Stimulated activated naive CD8-positive, alpha-beta T cell treated with anti-CD3 and anti-CD28 coated beads, Interleukin-15, amount 100 ng/mL, for 72 hours (primary cell): ENCODE measurements at regions not wholly inside any gene's neighbourhood (a gene's known extent, or its start where the extent isn't known, plus 50 kb on each side); places are given as distances from the start of the nearest gene placed in this dataset.

Experiments used
- ATAC-seq: fragments of 150-1000 bp; cut with Tn5 transposase; 2 replicates; pipeline ENCODE4 v1.10.0; 2021; ENCODE audit warnings: mild to moderate bottlenecking, moderate library complexity
- DNase-seq, 2 donors: peaks; one replicate each; pipeline ENCODE4 v3.0.0; 2021 to 2022
- H3K27ac Mint-ChIP-seq, 2 donors: one replicate each; pipeline ENCODE4 v1.8.0; 2022; ENCODE audit warnings: mild to moderate bottlenecking in 2 of 2, mixed read lengths in 2 of 2, moderate library complexity in 2 of 2
- H3K27me3 Mint-ChIP-seq: one replicate; pipeline ENCODE4 v1.8.0; 2022; ENCODE audit warnings: mixed read lengths
- H3K4me1 Mint-ChIP-seq: one replicate; pipeline ENCODE4 v1.8.0; 2022; ENCODE audit warnings: mild to moderate bottlenecking, mixed read lengths
- H3K4me3 Mint-ChIP-seq, 2 donors: one replicate each; pipeline ENCODE4 v1.8.0; 2022; ENCODE audit warnings: mild to moderate bottlenecking in 2 of 2, mixed read lengths in 2 of 2, moderate library complexity in 1 of 2
- H3K9me3 Mint-ChIP-seq, 2 donors: one replicate each; pipeline ENCODE4 v1.8.0; 2022; ENCODE audit warnings: mixed read lengths in 2 of 2

- Mint-ChIP-seq H3K27ac (no peak overlapping the region), H3K4me1 (no peaks in the 10 kb centered on the region), H3K4me3 (no peak overlapping the region), H3K9me3 (peaks cover 0 to 31% of the 10 kb centered on the region in 2 donors), H3K27me3 (peaks cover 6% of the 10 kb centered on the region)
- ATAC-seq (no peak), DNase-seq (no peak)
These were observed 396.5 kb downstream of the OCA2 start for GRCh38 chr15:27702581-27702980.

DNA sequence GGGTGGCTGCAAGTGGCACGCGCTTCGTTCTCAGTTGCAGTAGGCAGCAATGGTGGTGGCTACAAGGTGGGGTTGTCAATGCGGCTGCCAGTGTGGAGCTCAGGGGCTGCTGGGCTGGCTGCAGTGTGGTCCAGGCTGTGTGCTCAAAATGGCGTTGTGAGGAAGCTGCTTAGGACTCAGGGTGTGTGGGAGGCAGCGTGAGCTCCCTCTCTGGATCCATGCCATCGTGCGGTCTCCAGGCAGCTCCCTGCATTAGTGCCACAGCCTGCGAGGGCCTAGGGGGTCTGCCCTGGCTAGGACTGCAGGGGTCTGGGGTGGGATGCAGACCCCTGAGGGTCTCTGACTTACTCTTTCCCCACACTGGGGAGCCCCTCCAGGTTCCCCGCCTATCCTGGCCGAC lies 397.2 kb downstream of the OCA2 start:
- no peaks in the 10 kb centered on the region for H3K4me1 Mint-ChIP-seq
- no peak overlapping the region for H3K27ac Mint-ChIP-seq
- H3K27me3 Mint-ChIP-seq, result peaks cover 6% of the 10 kb centered on the region
- ATAC-seq (no peak), DNase-seq (no peak)
- H3K4me3 Mint-ChIP-seq, result no peak overlapping the region
- peaks cover 0 to 29% of the 10 kb centered on the region in 2 donors for H3K9me3 Mint-ChIP-seq

DNA sequence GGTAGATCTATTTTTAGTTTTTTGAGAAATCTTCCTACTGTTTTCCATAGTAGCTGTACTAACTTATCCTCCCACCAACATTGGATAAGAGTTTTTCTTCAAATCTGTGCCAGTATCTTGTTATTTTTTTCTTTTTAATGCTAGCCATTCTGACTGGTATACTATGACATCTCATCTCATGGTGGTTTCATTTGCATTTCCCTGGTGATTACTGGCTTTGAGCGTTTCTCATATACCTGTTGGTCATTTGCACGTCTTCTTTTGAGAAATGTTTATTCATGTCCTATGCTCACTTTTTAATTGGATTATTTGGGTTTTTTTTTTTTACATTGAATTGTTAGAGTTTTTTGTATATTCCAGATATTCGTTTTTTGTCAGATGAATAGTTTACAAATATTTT lies 398.1 kb downstream of the OCA2 start:
- H3K4me3 Mint-ChIP-seq, result no peak overlapping the region
- DNase-seq (no peak), ATAC-seq (no peak)
- no peak overlapping the region for H3K27ac Mint-ChIP-seq
- peaks cover 6% of the 10 kb centered on the region for H3K27me3 Mint-ChIP-seq
- H3K9me3 Mint-ChIP-seq, result peaks cover 0 to 29% of the 10 kb centered on the region in 2 donors
- H3K4me1 Mint-ChIP-seq, result no peaks in the 10 kb centered on the region

- Mint-ChIP-seq H3K4me3 (no peak overlapping the region), H3K27me3 (peaks cover 6% of the 10 kb centered on the region), H3K27ac (no peak overlapping the region), H3K4me1 (no peaks in the 10 kb centered on the region), H3K9me3 (peaks cover 0 to 29% of the 10 kb centered on the region in 2 donors)
- no peak for ATAC-seq
- DNase-seq, result no peak
These were observed 399.4 kb downstream of the OCA2 start for GRCh38 chr15:27699699-27700098.

- H3K27me3 Mint-ChIP-seq, result no peaks in the 10 kb centered on the region
- DNase-seq (no peak), ATAC-seq (no peak)
- H3K9me3 Mint-ChIP-seq, result peaks cover 0 to 10% of the 10 kb centered on the region in 2 donors
- no peak overlapping the region for H3K27ac Mint-ChIP-seq
- no peaks in the 10 kb centered on the region for H3K4me1 Mint-ChIP-seq
- H3K4me3 Mint-ChIP-seq, result no peak overlapping the region
These were observed 402.6 kb downstream of the OCA2 start for GRCh38 chr15:27696530-27696929.

GRCh38 chr15:27695726-27696125 lies 403.4 kb downstream of the OCA2 start:
- Mint-ChIP-seq H3K27me3 (no peaks in the 10 kb centered on the region), H3K4me1 (no peaks in the 10 kb centered on the region), H3K4me3 (no peak overlapping the region), H3K9me3 (peaks cover 0 to 7% of the 10 kb centered on the region in 2 donors), H3K27ac (no peak overlapping the region)
- DNase-seq (no peak), ATAC-seq (no peak)

- H3K9me3 Mint-ChIP-seq, result peaks cover 0 to 7% of the 10 kb centered on the region in 2 donors
- H3K4me3 Mint-ChIP-seq, result no peak overlapping the region
- DNase-seq (no peak), ATAC-seq (no peak)
- H3K27ac Mint-ChIP-seq, result no peak overlapping the region
- no peaks in the 10 kb centered on the region for H3K4me1 Mint-ChIP-seq
- H3K27me3 Mint-ChIP-seq, result no peaks in the 10 kb centered on the region
These were observed 404.5 kb downstream of the OCA2 start for GRCh38 chr15:27694506-27695087.

DNA sequence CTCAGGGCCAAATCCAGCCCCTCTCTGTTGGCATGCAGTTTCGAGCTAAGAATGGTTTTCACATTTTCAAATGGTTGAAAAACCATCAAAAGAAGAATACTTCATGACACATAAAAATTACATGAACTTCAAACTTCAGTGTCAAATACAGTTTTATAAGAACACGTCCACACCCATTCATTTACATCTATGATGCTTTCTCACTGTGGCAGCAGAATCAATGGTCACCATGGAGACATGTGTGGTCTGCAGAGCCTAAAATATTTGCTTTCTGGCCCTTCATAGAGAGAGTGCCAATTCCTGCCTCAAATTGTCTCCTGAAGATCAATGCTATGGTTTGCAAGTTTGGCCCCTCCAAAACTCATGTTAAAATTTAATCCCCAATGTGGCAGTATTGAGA lies 405.8 kb downstream of the OCA2 start:
- no peak overlapping the region for H3K27ac Mint-ChIP-seq
- no peak for ATAC-seq
- no peak for DNase-seq
- no peak overlapping the region for H3K4me3 Mint-ChIP-seq
- peaks cover 0 to 7% of the 10 kb centered on the region in 2 donors for H3K9me3 Mint-ChIP-seq
- H3K27me3 Mint-ChIP-seq, result no peaks in the 10 kb centered on the region
- H3K4me1 Mint-ChIP-seq, result no peaks in the 10 kb centered on the region

- H3K4me1 Mint-ChIP-seq, result no peaks in the 10 kb centered on the region
- ATAC-seq, result no peak
- DNase-seq, result no peak
- H3K27ac Mint-ChIP-seq, result no peak overlapping the region
- no peaks in the 10 kb centered on the region for H3K27me3 Mint-ChIP-seq
- no peak overlapping the region for H3K4me3 Mint-ChIP-seq
- H3K9me3 Mint-ChIP-seq, result peaks cover 0 to 7% of the 10 kb centered on the region in 2 donors
These were observed 406.7 kb downstream of the OCA2 start for GRCh38 chr15:27692438-27692837.

DNA sequence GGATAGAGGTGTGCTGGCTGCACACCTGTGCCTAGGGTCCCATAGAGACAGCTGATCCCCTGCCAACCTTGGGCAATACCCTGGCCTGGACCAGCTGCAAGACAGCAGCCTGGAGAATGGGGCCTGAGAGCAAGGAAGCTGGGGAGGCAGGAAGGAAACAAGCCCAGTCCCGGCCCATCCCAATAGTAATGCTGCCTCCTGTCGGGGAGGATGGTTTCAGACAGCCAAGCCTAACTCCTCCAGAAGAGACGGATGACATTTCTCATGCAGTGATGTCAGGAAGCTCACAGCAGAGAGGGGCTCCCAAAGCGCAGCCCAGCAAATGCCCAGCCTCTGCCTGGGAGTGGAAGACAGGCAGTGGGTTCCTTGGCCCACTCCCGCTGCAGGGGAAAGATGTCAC lies 408.8 kb downstream of the OCA2 start:
- no peak overlapping the region for H3K4me3 Mint-ChIP-seq
- H3K27ac Mint-ChIP-seq, result no peak overlapping the region
- H3K4me1 Mint-ChIP-seq, result no peaks in the 10 kb centered on the region
- H3K27me3 Mint-ChIP-seq, result no peaks in the 10 kb centered on the region
- DNase-seq, result no peak
- no peak for ATAC-seq
- peaks cover 0 to 7% of the 10 kb centered on the region in 2 donors for H3K9me3 Mint-ChIP-seq

- peaks cover 0 to 2% of the 10 kb centered on the region in 2 donors for H3K9me3 Mint-ChIP-seq
- DNase-seq, result no peak
- no peak overlapping the region for H3K27ac Mint-ChIP-seq
- peaks cover 3% of the 10 kb centered on the region for H3K27me3 Mint-ChIP-seq
- no peak for ATAC-seq
- no peaks in the 10 kb centered on the region for H3K4me1 Mint-ChIP-seq
- H3K4me3 Mint-ChIP-seq, result no peak overlapping the region
These were observed 412.1 kb downstream of the OCA2 start for GRCh38 chr15:27686971-27687370.

DNA sequence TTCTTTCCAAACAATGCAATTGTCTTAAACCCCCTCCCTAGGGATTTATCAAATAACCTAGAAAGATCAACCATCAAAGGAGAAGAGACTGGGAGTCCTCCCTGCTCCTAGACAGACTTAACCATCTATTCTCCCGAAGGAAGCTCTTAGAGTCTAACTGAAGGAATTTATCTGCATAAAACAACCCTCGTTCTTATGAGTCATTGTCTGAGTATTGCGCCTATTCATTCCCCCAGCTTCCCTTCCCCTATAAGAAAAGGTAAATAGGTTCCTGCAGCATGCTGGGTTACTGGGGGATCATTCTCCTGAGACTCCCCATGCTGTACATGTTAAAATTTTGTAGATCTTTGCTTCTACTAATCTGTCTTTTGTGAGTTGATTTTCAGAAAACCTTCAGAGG lies 412.7 kb downstream of the OCA2 start:
- Mint-ChIP-seq H3K4me3 (no peak overlapping the region), H3K27ac (no peak overlapping the region), H3K27me3 (peaks cover 8% of the 10 kb centered on the region), H3K9me3 (peaks cover 0 to 8% of the 10 kb centered on the region in 2 donors), H3K4me1 (no peaks in the 10 kb centered on the region)
- no peak for ATAC-seq
- no peak for DNase-seq

- H3K9me3 Mint-ChIP-seq, result peaks cover 0 to 8% of the 10 kb centered on the region in 2 donors
- no peak overlapping the region for H3K4me3 Mint-ChIP-seq
- DNase-seq, result no peak
- H3K27ac Mint-ChIP-seq, result no peak overlapping the region
- H3K27me3 Mint-ChIP-seq, result peaks cover 8% of the 10 kb centered on the region
- no peaks in the 10 kb centered on the region for H3K4me1 Mint-ChIP-seq
- ATAC-seq, result no peak
These were observed 413.5 kb downstream of the OCA2 start for GRCh38 chr15:27685644-27686043.

DNA sequence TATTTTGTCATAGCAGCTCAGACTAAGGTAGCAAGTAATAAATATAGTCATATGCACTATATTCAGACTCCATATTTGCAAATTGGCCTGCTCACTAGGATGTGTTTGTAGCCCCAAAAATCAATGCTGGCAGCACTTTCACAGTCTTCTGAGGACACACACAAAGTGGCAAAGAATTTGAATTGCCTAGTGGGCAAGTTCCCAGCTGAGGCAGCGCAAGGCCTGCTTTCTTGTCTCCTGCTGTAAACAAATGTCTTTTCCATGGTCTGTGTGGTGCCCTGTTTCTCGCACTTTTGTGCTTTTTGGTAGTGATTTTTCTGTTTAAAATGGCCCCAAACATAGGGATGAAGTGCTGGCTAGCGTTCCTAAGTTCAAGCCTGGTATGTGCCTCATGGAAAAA lies 416.0 kb downstream of the OCA2 start:
- H3K27ac Mint-ChIP-seq, result no peak overlapping the region
- peaks cover 8% of the 10 kb centered on the region for H3K27me3 Mint-ChIP-seq
- no peak for DNase-seq
- peaks cover 0 to 8% of the 10 kb centered on the region in 2 donors for H3K9me3 Mint-ChIP-seq
- no peaks in the 10 kb centered on the region for H3K4me1 Mint-ChIP-seq
- no peak overlapping the region for H3K4me3 Mint-ChIP-seq
- no peak for ATAC-seq

DNA sequence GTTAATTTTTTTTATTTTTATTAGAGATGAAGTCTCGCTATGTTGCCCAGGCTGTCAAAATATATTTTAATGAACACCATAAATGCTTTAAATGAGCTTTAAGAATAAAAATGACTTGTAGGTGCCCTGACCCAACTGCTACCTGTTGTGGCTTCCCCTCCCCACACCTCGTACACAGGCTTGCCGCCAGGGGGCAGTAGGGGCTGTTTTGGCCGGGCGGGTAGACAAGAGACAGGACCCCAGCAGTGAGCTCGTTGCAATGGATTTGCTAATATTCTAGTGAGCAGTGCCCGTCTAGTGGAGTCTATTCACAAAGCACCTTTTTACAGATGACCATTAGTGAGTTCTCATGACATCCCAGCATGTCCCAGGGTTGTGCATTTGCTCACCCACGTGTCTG lies 418.1 kb downstream of the OCA2 start:
- H3K27me3 Mint-ChIP-seq, result peaks cover 8% of the 10 kb centered on the region
- no peaks in the 10 kb centered on the region for H3K4me1 Mint-ChIP-seq
- H3K9me3 Mint-ChIP-seq, result peaks cover 0 to 8% of the 10 kb centered on the region in 2 donors
- H3K27ac Mint-ChIP-seq, result no peak overlapping the region
- no peak overlapping the region for H3K4me3 Mint-ChIP-seq
- DNase-seq (no peak), ATAC-seq (no peak)

DNA sequence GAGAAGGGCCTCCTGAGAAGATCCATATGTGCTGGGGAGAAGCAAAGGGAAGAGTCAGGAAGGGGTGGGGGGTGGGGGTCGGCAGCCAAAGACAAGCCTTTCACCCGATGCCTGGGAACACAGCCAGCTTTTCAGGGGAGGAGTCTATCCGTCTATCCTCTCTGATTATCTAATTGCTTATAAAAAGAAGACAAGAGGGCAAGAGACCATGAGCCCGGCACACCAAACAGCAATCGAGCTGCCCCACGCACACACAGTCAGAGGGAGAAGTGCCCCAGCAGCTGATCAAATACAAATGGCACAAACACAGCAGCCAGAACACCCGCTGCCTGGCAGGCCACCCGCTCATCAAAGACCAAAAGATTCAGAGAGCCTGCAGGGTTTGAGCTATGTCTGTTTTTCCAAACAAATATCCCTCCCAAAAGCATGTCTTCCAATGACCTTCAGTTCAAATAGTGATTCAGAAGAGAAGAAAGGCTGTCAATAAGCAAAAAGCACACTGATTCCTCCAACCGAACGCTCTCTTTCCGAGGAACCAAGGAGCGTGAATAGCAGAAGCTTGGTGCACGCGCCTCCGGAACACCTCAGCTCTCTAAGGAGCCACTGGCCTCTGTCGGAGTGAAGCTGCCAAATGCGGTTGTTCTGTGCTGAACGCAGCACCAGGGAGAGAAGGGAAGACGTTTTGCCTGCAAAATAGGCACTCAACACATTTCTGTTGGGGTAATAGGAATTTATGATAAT lies 419.2 kb downstream of the OCA2 start:
- no peak for ATAC-seq
- Mint-ChIP-seq H3K27ac (no peak overlapping the region), H3K9me3 (peaks cover 0 to 8% of the 10 kb centered on the region in 2 donors), H3K27me3 (peaks cover 8% of the 10 kb centered on the region), H3K4me1 (no peaks in the 10 kb centered on the region), H3K4me3 (no peak overlapping the region)
- DNase-seq, result no peak

- Mint-ChIP-seq H3K27me3 (peaks cover 8% of the 10 kb centered on the region), H3K27ac (no peak overlapping the region), H3K4me1 (no peaks in the 10 kb centered on the region), H3K4me3 (no peak overlapping the region), H3K9me3 (peaks cover 0 to 8% of the 10 kb centered on the region in 2 donors)
- DNase-seq (no peak), ATAC-seq (no peak)
These were observed 419.9 kb downstream of the OCA2 start for GRCh38 chr15:27679203-27679602.
